GM21515 (cell line): ENCODE measurements at regions not wholly inside any gene's neighbourhood (a gene's known extent, or its start where the extent isn't known, plus 50 kb on each side); places are given as distances from the start of the nearest gene placed in this dataset.
"Not testable (repeated sequence)": the region's sequence is repeated elsewhere in the genome, so short reads cannot be mapped to it uniquely, and the experiment has no call there.

Experiments used
- ATAC-seq: cut with Tn5 transposase; IDR thresholded peaks from one replicate; pipeline ENCODE4 v1.9.1; 2021; ENCODE audit not compliant: unreplicated experiment

DNA sequence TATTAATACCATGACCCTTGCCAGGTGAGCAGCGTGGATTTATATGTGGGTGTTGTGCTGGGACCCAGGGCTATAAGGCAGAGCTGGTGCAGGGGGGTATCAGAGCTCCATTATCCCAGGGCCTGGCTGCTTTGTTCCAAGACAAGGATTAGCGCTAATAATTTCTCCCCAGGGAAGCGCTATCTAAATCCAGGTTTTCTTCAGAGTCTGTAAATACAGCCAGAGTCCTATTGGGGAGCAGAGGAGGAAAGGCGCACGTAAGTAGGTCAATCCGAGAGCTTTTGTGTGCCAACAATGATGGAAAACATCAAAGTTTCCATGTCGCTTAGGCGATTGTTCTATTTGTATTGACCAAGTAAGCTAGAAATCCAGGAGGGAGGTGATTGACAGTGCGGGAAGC, 1009.7 kb downstream of the VRK1 start:
- ATAC-seq = no peak

- not testable (repeated sequence) for ATAC-seq
Observed at GRCh38 chr14:97808541-97808940, 1011.4 kb downstream of the VRK1 start.

GRCh38 chr14:97813556-97813955, 1016.4 kb downstream of the VRK1 start:
- ATAC-seq = no peak

GRCh38 chr14:97820781-97821180, 1023.6 kb downstream of the VRK1 start:
- ATAC-seq = no peak

GRCh38 chr14:97824218-97824617, 1027.0 kb downstream of the VRK1 start:
- no peak for ATAC-seq

DNA sequence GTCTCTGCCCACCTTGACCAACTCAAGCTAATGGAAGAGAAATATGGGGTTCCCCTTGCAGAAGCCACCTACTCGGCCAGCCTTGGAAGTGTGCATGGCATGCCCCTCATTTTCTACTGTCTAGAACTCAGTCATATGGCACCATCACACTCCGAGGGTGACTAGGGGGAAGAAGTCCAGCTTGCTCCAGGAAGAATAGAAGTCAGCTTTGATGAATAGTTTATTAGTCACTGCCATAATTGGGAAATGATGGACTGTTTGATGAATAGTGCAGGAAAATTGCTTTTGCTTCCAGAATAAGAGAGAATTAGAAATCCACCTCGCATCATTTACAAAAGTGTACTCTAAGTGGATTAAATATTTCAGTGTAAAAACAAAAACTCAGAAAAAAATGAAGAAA, 1030.6 kb downstream of the VRK1 start:
- no peak for ATAC-seq

DNA sequence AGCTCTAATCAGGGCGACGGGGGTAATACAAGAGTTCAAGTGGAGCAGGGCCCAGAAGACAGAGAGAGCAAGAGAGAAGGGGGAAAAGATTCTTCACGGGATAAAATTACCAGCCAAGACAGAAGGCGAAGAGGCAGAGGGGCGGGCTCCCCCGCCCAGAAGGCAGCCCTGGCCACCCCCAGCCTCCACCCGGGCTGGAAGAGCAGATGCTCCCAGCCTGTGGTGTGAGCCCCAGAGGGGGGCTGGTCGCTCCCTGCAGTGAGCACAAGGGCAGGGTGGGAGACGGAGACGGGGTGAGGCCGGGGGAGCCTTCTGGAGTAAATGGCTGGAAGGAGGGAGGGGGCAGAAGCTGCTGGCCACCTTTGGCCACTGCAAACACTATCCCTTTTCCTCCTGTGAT, 1035.6 kb downstream of the VRK1 start:
- ATAC-seq = no peak

GRCh38 chr14:97838986-97839385, 1041.8 kb downstream of the VRK1 start:
- no peak for ATAC-seq

- ATAC-seq = no peak
Observed at GRCh38 chr14:97840159-97840558, 1043.0 kb downstream of the VRK1 start.

GRCh38 chr14:97841762-97842161, 1044.6 kb downstream of the VRK1 start:
- no peak for ATAC-seq

GRCh38 chr14:97843066-97843465, 1045.9 kb downstream of the VRK1 start:
- no peak for ATAC-seq

DNA sequence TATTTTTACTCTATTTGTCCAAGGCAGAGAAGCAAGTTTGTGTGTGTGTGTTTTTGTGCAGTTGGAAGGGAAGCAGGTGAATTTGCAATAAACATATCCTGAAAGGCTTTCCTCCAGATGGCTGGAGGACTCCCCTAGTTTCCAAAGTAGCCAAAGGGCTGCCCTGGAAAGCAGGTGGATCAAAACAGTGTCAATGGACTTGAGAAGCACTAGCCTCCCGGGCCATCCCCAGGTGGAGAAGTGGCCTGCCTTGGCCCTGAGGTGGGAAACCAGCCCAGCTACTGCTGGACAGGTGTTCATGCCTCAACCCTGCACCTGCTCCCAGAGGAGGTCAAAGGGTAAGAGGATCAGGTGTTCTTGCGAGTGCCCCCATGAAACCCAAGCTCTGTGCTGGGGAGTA, 1046.9 kb downstream of the VRK1 start:
- ATAC-seq = no peak

DNA sequence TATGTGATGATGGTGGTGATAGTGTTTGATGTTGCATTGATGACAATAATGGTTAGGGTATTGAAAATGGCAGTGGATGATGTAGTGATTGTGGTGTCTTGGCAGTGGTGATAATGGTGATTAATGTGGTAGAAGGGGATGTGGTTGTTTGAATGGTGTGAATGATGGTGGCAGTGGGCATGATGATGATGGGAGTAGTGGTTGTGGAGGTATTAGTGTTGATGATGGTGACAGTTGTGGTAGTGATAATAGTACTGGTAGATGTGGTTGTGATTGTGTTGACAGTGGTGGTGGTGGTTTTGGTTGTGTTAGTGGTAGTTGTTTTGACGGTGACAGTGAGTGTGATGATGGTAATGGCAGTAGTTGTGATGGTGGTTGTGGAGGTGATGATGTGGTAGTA, 1049.0 kb downstream of the VRK1 start:
- no peak for ATAC-seq

- ATAC-seq = no peak
Observed at GRCh38 chr14:97848317-97848980, 1051.3 kb downstream of the VRK1 start.

- no peak for ATAC-seq
Observed at GRCh38 chr14:97850466-97850865, 1053.3 kb downstream of the VRK1 start.

GRCh38 chr14:97850886-97851285, 1053.7 kb downstream of the VRK1 start:
- ATAC-seq = no peak

GRCh38 chr14:97851428-97851995, 1054.3 kb downstream of the VRK1 start:
- no peak for ATAC-seq

DNA sequence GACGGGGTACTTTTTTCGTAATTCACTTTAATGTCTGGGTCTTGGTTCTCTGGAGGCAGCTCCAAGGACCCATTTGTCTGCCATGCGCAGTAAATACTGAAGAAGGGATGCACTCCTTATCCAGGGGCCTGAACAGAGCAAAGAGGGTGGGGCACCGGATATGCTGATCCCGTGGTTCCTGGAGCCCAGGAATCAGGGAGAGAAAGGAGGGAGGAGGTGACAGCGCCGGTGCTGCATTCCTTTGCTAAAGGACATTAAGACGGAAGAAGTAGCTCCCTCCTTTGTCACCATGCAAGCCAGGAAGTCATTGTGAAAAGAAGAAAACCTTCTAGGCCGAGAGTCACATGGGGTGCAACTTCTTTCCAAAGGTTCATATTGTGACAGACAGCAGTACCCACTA, 1057.7 kb downstream of the VRK1 start:
- ATAC-seq = no peak

DNA sequence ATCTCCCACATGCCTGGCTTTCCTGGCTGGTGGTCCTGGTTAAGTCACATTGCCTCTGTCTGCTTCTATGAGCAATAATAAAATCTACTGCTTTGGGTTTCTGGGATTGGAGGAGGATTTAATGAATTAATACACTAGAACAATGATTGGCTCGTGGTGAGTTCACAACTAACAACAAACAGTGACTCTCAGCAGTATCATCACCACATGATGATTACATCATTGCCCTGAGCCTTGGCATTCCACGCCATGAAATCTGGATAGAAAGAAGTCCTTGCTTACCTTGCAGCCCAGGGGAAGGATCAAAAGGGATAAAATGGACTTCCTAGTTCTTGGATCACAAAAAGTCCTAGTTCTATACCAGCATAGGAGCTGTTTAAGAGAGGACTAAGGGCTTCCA, 1069.0 kb downstream of the VRK1 start:
- no peak for ATAC-seq

DNA sequence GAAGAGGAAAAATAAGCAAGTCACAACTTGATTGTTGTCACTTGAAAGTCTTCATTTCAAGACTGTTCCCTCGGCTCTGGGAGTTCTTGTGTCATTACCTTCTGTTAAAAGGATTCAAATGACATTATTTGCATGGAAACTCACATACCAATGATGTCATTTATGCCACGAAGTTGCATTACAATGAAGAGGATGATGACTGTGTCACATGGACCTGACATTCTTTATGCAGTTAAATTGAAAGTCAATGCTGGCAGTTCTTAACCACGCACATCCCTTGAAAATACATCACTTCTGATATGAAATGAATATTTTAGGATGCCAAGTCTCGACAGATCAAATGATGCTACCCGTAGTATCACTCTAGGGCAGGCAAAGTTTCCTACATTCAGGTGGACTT, 1069.5 kb downstream of the VRK1 start:
- ATAC-seq = no peak

DNA sequence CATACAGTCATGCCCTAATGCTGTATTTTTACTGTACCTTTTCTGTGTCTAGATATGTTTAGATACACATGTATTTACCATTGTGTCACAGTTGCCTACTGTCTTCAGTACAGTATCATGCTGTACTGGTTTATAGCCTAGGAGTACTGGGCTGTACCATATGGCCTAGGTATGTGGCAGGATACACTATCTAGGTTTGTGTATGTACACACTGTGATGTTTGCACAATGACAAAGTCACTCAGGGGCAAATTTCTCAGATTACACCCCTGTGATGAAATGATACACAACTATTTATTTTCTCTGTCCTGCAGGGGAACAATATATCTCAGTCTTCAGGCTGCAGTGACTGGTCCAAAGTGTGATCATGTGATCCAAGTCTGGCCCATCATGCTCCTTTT, 1076.1 kb downstream of the VRK1 start:
- ATAC-seq = no peak

DNA sequence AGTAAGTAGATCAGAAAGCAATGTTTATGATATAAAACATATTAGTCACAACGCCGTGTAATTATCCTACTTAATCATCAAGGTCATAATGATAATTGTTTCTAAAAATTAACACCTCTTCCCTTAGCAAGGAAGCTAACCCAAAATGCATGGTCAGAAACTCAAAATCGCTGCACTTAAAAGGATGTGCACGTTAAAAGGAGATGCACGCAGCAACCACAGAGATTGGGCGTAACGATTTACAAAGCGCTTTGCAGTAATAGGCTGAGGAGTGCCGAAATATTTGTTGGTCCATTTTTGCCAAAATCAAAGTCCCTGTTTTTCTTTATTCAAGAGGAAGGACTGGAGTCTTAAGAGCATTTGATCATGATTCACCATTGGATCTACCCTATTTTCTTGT, 1077.2 kb downstream of the VRK1 start:
- no peak for ATAC-seq

DNA sequence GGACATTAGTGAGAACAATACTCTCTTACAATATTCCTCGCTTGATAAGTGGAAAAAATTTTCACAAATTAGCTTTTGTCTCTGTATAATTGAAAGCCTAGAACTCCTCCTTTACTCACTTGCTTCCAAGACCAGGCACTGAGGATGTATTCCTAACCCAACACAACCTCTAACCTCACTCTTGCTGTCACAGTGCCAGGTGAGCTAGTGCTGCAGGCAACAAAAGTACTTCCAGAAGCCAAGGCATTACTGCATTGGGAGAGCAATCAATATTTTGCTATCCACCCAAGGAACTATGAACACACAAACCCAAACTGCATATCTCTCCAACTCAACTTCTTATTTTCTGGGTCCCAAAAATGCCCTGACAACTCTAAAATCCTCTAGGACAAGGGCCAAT, 1081.0 kb downstream of the VRK1 start:
- ATAC-seq = no peak
